GM21447 (cell line): ENCODE measurements at regions not wholly inside any gene's neighbourhood (a gene's known extent, or its start where the extent isn't known, plus 50 kb on each side); places are given as distances from the start of the nearest gene placed in this dataset.
"Not testable (repeated sequence)": the region's sequence is repeated elsewhere in the genome, so short reads cannot be mapped to it uniquely, and the experiment has no call there.

Source experiments
- ATAC-seq: cut with Tn5 transposase; IDR thresholded peaks from one replicate; pipeline ENCODE4 v1.9.1; 2021; ENCODE audit not compliant: unreplicated experiment

DNA sequence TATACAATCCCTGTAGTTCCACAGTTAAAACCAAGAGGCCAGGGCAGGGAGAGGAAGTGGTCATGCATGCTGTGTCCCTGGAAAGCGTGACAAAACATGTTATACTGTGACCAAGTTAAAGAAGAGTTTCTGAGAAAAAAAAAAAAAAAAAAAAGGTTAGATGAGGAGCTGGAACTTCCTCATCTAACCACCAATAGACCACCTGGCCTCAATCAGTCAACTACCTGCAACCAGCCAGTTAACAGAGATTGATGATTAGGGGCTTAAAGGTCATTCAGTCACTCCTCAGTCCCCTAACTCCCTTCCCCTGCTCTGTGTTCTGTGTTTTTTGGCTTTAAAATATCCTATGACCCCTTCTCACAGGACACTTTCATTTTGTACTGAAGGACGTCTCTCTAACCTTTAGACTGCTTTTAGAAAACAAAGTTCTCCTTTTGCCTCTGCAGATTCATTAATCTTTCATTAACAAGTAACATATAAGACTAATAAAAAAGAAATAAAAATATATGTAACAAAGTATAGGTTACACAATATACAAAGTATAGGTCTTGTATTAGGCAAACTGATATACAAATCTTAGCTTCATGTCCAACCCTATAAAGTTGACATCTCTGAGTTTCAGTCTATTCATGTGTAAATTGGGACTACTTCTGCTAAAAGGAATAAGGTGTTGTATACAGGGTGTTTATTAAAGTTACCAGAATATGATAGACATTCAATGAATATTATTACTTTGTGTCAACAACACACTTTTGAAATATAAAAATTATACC is 179.1 kb upstream of the NDST4 start:
- peak; percentile 74 for ATAC-seq

DNA sequence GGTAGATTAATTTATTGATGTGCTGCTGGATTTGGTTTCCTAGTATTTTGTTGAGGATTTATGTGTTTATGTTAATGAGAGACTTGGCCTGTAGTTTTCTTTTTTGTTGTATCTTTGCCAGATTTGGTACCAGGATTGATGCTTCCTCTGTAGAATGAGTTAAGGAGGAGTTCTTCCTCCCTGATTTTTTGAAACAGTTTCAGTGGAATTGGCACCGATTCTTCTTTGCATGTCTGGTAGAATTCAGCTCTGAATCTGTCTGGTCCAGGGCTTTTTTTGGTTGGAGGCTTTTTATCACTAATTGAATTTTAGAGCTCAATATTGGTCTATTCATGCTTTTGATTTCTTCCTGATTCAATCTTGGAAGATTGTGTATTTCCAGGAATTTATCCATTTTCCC is 174.0 kb upstream of the NDST4 start:
- no peak for ATAC-seq

- ATAC-seq: no peak
Measured at GRCh38 chr4:115279330-115279729, 165.9 kb upstream of the NDST4 start.

GRCh38 chr4:115278830-115279229 is 165.4 kb upstream of the NDST4 start:
- ATAC-seq: no peak

- ATAC-seq: no peak
Measured at GRCh38 chr4:115275615-115276014, 162.2 kb upstream of the NDST4 start.

- peak; percentile 77 for ATAC-seq
Measured at GRCh38 chr4:115274545-115274944, 161.1 kb upstream of the NDST4 start.

- ATAC-seq: no peak
Measured at GRCh38 chr4:115272594-115272993, 159.2 kb upstream of the NDST4 start.

DNA sequence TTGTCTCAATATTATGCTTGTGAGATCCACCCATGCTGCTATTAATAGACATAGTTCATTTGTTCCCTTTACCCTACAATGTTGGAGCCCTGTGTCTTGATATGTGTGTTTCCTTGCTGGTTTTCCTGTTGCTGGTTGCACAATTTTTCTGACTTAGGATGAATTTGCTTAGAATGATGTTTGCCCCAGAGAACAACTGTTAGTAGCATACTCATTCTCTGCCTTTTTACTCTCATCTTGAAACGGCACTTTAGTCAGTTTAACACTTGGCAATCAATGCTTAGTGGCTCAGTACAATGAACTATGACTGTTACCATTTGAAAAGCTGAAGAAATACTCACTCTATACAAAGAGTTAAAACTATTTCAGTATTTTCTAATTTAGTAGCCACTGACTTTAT is 158.8 kb upstream of the NDST4 start:
- no peak for ATAC-seq

DNA sequence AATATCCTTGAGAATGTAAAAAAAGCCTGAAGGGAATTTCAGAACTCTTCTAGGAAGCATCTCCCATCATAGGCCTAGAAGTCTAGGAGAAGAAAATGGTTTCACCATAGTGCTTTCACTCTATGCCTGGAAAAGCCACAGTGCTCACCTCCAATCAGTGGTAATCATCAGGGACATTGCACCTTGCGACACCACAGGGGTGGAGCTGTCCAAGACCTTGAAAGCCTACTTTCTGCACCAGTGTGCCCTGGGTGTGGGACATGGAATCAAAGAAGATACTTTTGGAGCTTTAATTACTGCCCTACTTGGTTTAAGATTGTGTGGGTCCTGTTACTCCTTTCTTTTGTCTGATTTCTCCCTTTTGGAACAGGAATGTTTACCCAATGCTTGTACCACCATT is 146.8 kb upstream of the NDST4 start:
- ATAC-seq: no peak

DNA sequence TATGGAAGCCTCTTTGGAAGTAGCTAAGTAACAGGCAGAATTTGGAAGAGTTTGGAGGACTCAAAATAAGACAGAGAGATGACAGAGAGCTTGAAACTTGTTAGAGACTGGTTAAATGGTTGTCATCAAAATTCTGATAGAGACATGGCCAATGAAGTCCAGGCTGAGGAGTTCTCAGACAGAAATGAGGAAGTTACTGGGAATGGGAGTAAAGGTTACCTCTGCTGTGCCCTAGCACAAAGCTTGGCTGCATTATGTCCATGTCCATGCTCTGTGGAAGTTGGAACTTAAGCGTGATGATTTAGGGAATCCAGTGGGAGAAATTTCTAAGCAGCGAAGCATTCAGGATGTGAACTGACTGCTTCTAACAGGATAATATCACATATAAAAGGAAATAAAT is 146.2 kb upstream of the NDST4 start:
- ATAC-seq: no peak

GRCh38 chr4:115249808-115250207 is 136.4 kb upstream of the NDST4 start:
- ATAC-seq: no peak

GRCh38 chr4:115234405-115235093 is 121.1 kb upstream of the NDST4 start:
- peak; percentile 71 for ATAC-seq

DNA sequence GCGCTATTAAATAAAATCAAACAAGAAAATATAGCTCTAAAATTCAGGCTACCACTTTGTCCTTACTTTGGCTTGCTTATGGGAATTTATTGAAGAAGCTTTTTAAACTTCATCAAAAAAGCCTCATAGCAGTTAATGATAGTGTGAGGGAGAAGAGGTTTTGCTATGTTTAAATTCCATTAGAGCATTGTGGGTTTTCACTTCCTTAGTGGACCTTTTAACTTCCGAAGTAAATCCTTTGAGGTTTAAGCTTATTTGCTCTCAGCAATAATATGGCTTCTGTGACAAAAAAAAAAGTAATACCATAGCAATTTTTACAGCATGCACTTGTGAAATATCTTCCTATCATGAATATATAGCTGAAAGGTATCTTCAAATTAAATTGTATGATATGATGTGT is 120.2 kb upstream of the NDST4 start:
- no peak for ATAC-seq

DNA sequence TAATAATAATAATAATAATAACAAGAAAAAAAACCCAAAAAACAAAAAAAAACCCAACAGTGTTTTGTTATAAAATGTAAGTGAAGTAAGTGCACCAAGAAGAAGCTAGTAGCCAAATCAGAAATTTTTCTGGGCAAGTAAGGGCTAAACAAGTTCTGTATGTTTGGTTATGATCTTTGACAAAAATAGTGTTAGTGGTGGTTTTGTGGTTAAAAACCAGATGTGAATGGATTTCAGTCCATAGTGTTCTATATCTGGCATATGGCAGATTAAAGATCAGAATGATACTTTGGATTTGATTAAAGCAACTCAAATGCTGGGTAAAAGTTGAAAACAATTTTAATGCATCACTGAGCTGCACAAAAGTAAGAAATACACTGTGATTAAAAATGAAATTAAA is 116.5 kb upstream of the NDST4 start:
- ATAC-seq: no peak

DNA sequence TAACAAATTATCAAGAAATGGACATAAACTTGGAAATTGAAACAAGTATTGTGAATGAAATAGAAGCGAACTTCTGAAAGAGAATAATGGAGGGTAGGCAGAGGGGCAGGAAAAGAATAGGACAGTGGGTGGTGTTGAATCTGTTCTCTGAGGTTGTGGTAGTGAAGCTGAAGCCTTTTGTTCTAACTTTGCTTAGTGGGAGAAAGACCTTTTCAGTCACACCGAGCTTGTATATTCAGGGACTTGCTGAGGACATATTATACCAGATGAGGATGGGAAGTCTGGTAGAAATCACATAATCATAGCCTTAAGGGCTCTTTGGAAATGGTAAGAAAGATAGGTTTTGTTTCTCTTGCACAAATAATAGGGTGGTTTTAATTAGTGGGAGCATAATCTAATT is 115.4 kb upstream of the NDST4 start:
- ATAC-seq: no peak

DNA sequence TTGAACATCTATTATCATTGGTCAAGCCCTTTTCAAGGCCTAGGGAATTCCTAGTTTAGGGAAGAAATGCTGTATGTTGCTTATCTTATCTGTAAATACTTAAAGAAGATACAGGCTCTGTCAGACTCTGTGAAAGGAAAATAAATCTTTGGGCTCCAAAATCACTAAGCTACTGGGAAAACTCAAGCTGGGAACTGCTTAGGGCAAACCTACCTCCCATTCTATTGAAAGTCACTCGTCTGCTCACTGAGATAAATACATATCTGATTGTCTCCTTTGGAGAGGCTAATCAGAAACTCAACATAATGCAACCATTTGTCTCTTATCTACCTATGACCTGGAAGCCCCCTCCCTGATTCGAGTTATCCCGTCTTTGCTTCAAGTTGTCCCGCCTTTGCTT is 108.6 kb upstream of the NDST4 start:
- no peak for ATAC-seq

- no peak for ATAC-seq
Measured at GRCh38 chr4:115219862-115220261, 106.4 kb upstream of the NDST4 start.

- ATAC-seq: no peak
Measured at GRCh38 chr4:115219315-115219860, 106.0 kb upstream of the NDST4 start.

GRCh38 chr4:115215935-115216334 is 102.5 kb upstream of the NDST4 start:
- ATAC-seq: no peak

- ATAC-seq: no peak
Measured at GRCh38 chr4:115213716-115214115, 100.3 kb upstream of the NDST4 start.

GRCh38 chr4:115201042-115201330 is 87.6 kb upstream of the NDST4 start:
- no peak for ATAC-seq

DNA sequence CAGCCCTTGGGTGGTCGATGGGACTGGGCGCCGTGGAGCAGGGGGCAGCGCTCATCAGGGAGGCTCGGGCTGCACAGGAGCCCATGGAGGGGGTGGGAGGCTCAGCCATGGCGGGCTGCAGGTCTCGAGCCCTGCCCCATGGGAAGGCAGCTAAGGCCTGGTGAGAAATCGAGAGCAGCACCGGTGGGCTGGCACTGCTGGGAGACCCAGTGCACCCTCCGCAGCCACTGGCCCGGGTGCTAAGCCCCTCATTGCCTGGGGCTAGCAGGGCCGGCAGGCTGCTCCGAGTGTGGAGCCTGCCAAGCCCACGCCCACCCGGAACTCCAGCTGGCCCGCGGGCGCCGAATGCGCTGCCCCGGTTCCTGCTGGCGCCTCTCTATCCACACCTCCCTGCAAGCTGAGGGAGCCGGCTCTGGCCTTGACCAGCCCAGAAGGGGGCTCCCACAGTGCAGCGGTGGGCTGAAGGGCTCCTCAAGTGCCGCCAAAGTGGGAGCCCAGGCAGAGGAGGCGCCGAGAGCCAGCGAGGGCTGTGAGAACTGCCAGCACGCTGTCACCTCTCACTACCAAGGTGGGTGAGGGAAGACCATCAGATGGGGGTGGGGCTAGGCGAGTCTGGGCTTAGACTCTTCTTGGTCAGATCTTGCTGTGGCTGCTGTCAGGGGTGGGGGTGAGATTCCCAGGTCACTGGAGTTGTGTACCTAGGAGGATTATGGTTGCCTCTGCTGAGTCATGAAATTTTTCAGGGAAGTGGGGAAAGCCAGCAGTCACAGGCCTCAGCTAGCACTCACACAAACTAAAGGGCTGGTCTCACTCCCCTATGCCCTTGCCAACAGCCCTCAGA is 87.0 kb upstream of the NDST4 start:
- ATAC-seq: not testable (repeated sequence)
